ENCODE measurements at regions not wholly inside any gene's neighbourhood (a gene's known extent, or its start where the extent isn't known, plus 50 kb on each side); places are given as distances from the start of the nearest gene placed in this dataset.
A peak's percentile ranks its signal among the peaks of the same experiment; 100 is the strongest.

GRCh38 chr10:31754803-31755624 lies 173.6 kb downstream of the ARHGAP12 start:
- Histone ChIP-seq H3K9me3 (no peaks in the 10 kb centered on the region), H3K4me1 (replicated peaks) (peaks cover 7% of the 10 kb centered on the region), H3K27me3 (replicated peaks; ENCODE audit: insufficient read depth) (no peaks in the 10 kb centered on the region), H3K36me3 (no peaks in the 10 kb centered on the region), H3K27ac (peak overlapping the region; percentile 26 to 48), H3K4me3 (no peak overlapping the region)
- 43% methylated on average over 14 of the region's 14 CpGs for WGBS
- no peak for TF ChIP-seq POLR2AphosphoS5 (IDR thresholded peaks at IDR 0.05)
- no peak for TF ChIP-seq CTCF (IDR thresholded peaks at IDR 0.05)
- TF ChIP-seq POLR2A (IDR thresholded peaks at IDR 0.05): no peak
- intact Hi-C loops (cut with DNase I): loop anchor here (5.0 kb wide), 1 partner anchor 48 kb away; no protein-coding TSS in a partner anchor
- peak; percentile 39 for DNase-seq (ENCODE audit: low spot score)

GRCh38 chr10:31753681-31754080 lies 174.9 kb downstream of the ARHGAP12 start:
- DNase-seq (ENCODE audit: low spot score): no peak
- Histone ChIP-seq H3K36me3 (no peaks in the 10 kb centered on the region), H3K27ac (no peak overlapping the region), H3K4me3 (no peak overlapping the region), H3K27me3 (replicated peaks; ENCODE audit: insufficient read depth) (no peaks in the 10 kb centered on the region), H3K4me1 (replicated peaks) (peaks cover 7% of the 10 kb centered on the region), H3K9me3 (no peaks in the 10 kb centered on the region)
- 96% methylated on average over 6 of the region's 6 CpGs for WGBS
- no peak for TF ChIP-seq POLR2AphosphoS5 (IDR thresholded peaks at IDR 0.05)
- no peak for TF ChIP-seq POLR2A (IDR thresholded peaks at IDR 0.05)
- TF ChIP-seq CTCF (IDR thresholded peaks at IDR 0.05): no peak
- intact Hi-C loops (cut with DNase I): no loop called here

- H3K27ac ChIP-seq: no peak overlapping the region
- TF ChIP-seq POLR2A (IDR thresholded peaks at IDR 0.05) (no peak), POLR2AphosphoS5 (IDR thresholded peaks at IDR 0.05) (no peak), CTCF (IDR thresholded peaks at IDR 0.05) (no peak)
- H3K9me3 ChIP-seq: no peaks in the 10 kb centered on the region
- no peak for DNase-seq (ENCODE audit: low spot score)
- H3K4me3 ChIP-seq: no peak overlapping the region
- no peaks in the 10 kb centered on the region for H3K27me3 ChIP-seq (replicated peaks; ENCODE audit: insufficient read depth)
- H3K36me3 ChIP-seq: no peaks in the 10 kb centered on the region
- intact Hi-C loops (cut with DNase I): no loop called here
- peaks cover 7% of the 10 kb centered on the region for H3K4me1 ChIP-seq (replicated peaks)
- WGBS: 92% methylated on average over 1 of the region's 1 CpG
Observed at GRCh38 chr10:31752170-31752569, 176.5 kb downstream of the ARHGAP12 start.

- no peak for DNase-seq (ENCODE audit: low spot score)
- H3K36me3 ChIP-seq: no peaks in the 10 kb centered on the region
- no peak for TF ChIP-seq POLR2AphosphoS5 (IDR thresholded peaks at IDR 0.05)
- no peak for TF ChIP-seq POLR2A (IDR thresholded peaks at IDR 0.05)
- no peak for TF ChIP-seq CTCF (IDR thresholded peaks at IDR 0.05)
- no peaks in the 10 kb centered on the region for H3K27me3 ChIP-seq (replicated peaks; ENCODE audit: insufficient read depth)
- H3K4me3 ChIP-seq: no peak overlapping the region
- H3K9me3 ChIP-seq: no peaks in the 10 kb centered on the region
- WGBS: 86% methylated on average over 9 of the region's 9 CpGs
- peaks cover 7% of the 10 kb centered on the region for H3K4me1 ChIP-seq (replicated peaks)
- no peak overlapping the region for H3K27ac ChIP-seq
- intact Hi-C loops (cut with DNase I): no loop called here
Observed at GRCh38 chr10:31751738-31752080, 176.9 kb downstream of the ARHGAP12 start.
